Kidney (tissue), 13 donors: ENCODE measurements at regions not wholly inside any gene's neighbourhood (a gene's known extent, or its start where the extent isn't known, plus 50 kb on each side); places are given as distances from the start of the nearest gene placed in this dataset.

Experiments
- DNase-seq, 5 donors: peaks; one replicate each; pipeline ENCODE4 v3.0.0-alpha.2; 2013 to 2020
- FAIRE-seq: peaks from 2 replicates; lab custom pipeline; 2012; peaks lifted over from hg19 to GRCh38; lab: Jason Lieb, UNC
- H3K27ac ChIP-seq, 2 donors: one replicate each; pipeline ENCODE4 v1.7.0; 2013; ENCODE audit warnings: low read depth in 2 of 2, low read length in 2 of 2, inconsistent platforms in 1 of 2
- H3K27me3 ChIP-seq: one replicate; pipeline ENCODE4 v1.7.1; 2013; ENCODE audit warnings: low read length, inconsistent platforms; ENCODE audit not compliant: control insufficient read depth, insufficient read depth
- H3K36me3 ChIP-seq, 3 donors: one replicate each; pipeline versions ENCODE4 v1.7.0 to v1.7.1; 2013; ENCODE audit warnings: low read length in 3 of 3, control low read depth in 1 of 3, inconsistent platforms in 1 of 3; ENCODE audit not compliant: insufficient read depth in 3 of 3, control insufficient read depth in 2 of 3
- H3K4me1 ChIP-seq, 3 donors: one replicate each; pipeline versions ENCODE4 v1.7.0 to v1.7.1; 2013; ENCODE audit warnings: low read length in 3 of 3, inconsistent platforms in 1 of 3, low read depth in 1 of 3; ENCODE audit not compliant: control insufficient read depth in 2 of 3, insufficient read depth in 2 of 3
- H3K4me3 ChIP-seq, 3 donors: one replicate each; pipeline versions ENCODE4 v1.7.0 to v1.8.1; 2013; ENCODE audit warnings: low read length in 3 of 3, control low read depth in 1 of 3, inconsistent platforms in 1 of 3
- H3K9ac ChIP-seq, 3 donors: one replicate each; pipeline versions ENCODE4 v1.7.0 to v1.7.1; 2013; ENCODE audit warnings: low read length in 3 of 3, control low read depth in 1 of 3, inconsistent platforms in 1 of 3
- H3K9me3 ChIP-seq, 3 donors: one replicate each; pipeline versions ENCODE4 v1.7.0 to v1.7.1; 2013; ENCODE audit warnings: low read length in 3 of 3, control low read depth in 1 of 3, inconsistent platforms in 1 of 3; ENCODE audit not compliant: control insufficient read depth in 2 of 3, insufficient read depth in 1 of 3
- CTCF ChIP-seq: IDR thresholded peaks from 3 replicates; pipeline ENCODE4 v1.5.1; 2012; ENCODE audit warnings: mild to moderate bottlenecking, moderate library complexity, borderline replicate concordance; ENCODE audit not compliant: insufficient read depth; ENCODE audit errors: extremely low read depth
- intact Hi-C: fragments of 100-400 bp; cut with DNase I; formaldehyde crosslinking; loops from one replicate; pipeline ENCODE4 v1.11.1; 2022
- donor health status: control.
- donor health status: control.
- donor health status: control.
- donor health status: control.
- donor health status: control.
- donor health status: DM: yes; HTN: yes; CAD: no.
- donor health status: Normal renal cell carcinoma (clear cell type).

GRCh38 chr11:45430361-45430760, 144.2 kb upstream of the SYT13 start:
- H3K9ac ChIP-seq = no peak overlapping the region
- DNase-seq (no peak), FAIRE-seq (no peak)
- intact Hi-C loops = no loop called here
- H3K27ac ChIP-seq = no peak overlapping the region
- no peaks in the 10 kb centered on the region for H3K4me1 ChIP-seq
- H3K9me3 ChIP-seq = no peaks in the 10 kb centered on the region
- no peak overlapping the region for H3K4me3 ChIP-seq
- no peaks in the 10 kb centered on the region for H3K36me3 ChIP-seq
- TF ChIP-seq CTCF = no peak
- no peaks in the 10 kb centered on the region for H3K27me3 ChIP-seq

- H3K9ac ChIP-seq = no peak overlapping the region
- no peak for DNase-seq
- intact Hi-C loops = no loop called here
- H3K4me1 ChIP-seq = no peaks in the 10 kb centered on the region
- no peaks in the 10 kb centered on the region for H3K9me3 ChIP-seq
- TF ChIP-seq CTCF = no peak
- no peak overlapping the region for H3K27ac ChIP-seq
- no peak for FAIRE-seq
- no peaks in the 10 kb centered on the region for H3K36me3 ChIP-seq
- H3K27me3 ChIP-seq = no peaks in the 10 kb centered on the region
- H3K4me3 ChIP-seq = no peak overlapping the region
These were observed 143.6 kb upstream of the SYT13 start for GRCh38 chr11:45429719-45430118.

GRCh38 chr11:45428541-45429230, 142.5 kb upstream of the SYT13 start:
- DNase-seq = no peak
- no peaks in the 10 kb centered on the region for H3K27me3 ChIP-seq
- no peaks in the 10 kb centered on the region for H3K9me3 ChIP-seq
- H3K9ac ChIP-seq = no peak overlapping the region
- intact Hi-C loops = no loop called here
- H3K36me3 ChIP-seq = no peaks in the 10 kb centered on the region
- no peak overlapping the region for H3K4me3 ChIP-seq
- H3K4me1 ChIP-seq = no peaks in the 10 kb centered on the region
- H3K27ac ChIP-seq = no peak overlapping the region
- TF ChIP-seq CTCF = no peak
- FAIRE-seq = no peak

GRCh38 chr11:45428116-45428515, 142.0 kb upstream of the SYT13 start:
- Histone ChIP-seq H3K4me1 (no peaks in the 10 kb centered on the region), H3K9me3 (no peaks in the 10 kb centered on the region), H3K27ac (no peak overlapping the region), H3K9ac (no peak overlapping the region), H3K36me3 (no peaks in the 10 kb centered on the region), H3K27me3 (no peaks in the 10 kb centered on the region), H3K4me3 (no peak overlapping the region)
- intact Hi-C loops = no loop called here
- no peak for TF ChIP-seq CTCF
- FAIRE-seq (no peak), DNase-seq (no peak)
